ENCODE measurements at regions not wholly inside any gene's neighbourhood (a gene's known extent, or its start where the extent isn't known, plus 50 kb on each side); places are given as distances from the start of the nearest gene placed in this dataset.
"Not testable (repeated sequence)": the region's sequence is repeated elsewhere in the genome, so short reads cannot be mapped to it uniquely, and the experiment has no call there.

DNA sequence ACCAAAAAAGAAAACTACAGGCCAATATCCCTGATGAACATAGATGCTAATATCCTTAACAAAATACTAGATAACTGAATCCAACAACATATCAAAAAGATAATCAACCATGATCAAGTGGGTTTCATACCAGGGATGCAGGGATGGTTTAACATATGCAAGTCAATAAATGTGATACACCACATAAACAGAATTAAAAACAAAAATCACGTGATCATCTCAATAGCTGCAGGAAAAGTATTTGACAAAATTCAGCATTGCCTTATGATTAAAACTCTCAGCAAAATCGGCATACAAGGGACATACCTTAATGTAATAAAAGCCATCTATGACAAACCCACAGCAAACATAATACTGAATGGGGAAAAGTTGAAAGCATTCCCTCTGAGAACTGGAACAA, 199.9 kb downstream of the TXNL1 start:
- not testable (repeated sequence) for DNase-seq

GRCh38 chr18:56436651-56437050, 201.7 kb downstream of the TXNL1 start:
- DNase-seq, result no peak

GRCh38 chr18:56433919-56434318, 204.5 kb downstream of the TXNL1 start:
- no peak for DNase-seq

GRCh38 chr18:56431551-56431950, 206.8 kb downstream of the TXNL1 start:
- no peak for DNase-seq

DNA sequence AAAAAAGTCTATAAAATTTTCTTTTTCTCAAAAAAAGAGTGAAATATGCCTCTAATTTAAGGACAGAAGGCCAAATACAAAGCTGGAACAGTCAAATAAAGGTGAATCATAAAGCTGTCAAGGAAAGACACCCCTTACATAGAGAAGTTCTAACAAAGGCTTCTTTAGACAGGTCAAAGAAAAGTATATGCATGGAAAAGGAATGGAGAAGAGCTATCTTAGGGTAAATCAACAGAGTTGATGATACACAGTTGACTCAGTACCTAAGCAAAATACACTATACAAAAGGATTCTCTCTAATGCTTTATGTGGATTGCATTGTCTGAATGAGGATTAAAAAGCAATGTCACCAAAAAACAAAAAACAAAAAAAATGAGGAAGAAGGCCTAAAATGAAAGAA, 214.8 kb downstream of the TXNL1 start:
- no peak for DNase-seq

GRCh38 chr18:56421647-56422046, 216.7 kb downstream of the TXNL1 start:
- DNase-seq, result no peak

DNA sequence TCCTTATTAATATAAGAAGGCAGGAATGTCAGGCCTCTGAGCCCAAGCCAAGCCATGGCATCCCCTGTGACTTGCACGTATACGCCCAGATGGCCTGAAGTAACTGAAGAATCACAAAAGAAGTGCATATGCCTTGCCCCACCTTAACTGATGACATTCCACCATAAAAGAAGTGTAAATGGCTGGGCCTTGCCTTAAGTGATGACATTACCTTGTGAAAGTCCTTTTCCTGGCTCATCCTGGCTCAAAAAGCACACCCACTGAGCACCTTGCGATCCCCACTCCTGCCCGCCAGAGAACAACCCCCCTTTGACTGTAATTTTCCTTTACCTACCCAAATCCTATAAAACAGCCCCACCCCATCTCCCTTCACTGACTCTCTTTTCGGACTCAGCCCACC, 217.5 kb downstream of the TXNL1 start:
- not testable (repeated sequence) for DNase-seq

GRCh38 chr18:56414357-56414756, 224.0 kb downstream of the TXNL1 start:
- no peak for DNase-seq

DNA sequence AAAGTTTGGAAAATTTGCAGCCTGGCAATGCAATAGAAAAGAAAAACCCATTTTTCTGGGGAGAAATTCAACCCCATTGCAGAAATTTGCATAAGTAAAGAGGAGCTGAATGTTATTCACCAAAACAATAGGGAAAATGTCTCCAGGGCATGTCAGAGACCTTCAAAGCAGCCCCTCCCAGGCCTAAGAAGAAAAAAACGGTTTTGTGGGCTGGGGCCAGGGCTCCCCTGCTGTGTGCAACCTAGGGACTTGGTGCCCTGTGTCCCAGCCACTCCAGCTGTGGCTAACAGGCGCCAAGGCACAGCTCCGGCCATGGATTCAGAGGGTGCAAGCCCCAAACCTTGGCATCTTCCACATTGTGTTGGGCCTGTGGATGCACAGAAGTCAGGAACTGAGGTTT, 224.5 kb downstream of the TXNL1 start:
- DNase-seq, result no peak

DNA sequence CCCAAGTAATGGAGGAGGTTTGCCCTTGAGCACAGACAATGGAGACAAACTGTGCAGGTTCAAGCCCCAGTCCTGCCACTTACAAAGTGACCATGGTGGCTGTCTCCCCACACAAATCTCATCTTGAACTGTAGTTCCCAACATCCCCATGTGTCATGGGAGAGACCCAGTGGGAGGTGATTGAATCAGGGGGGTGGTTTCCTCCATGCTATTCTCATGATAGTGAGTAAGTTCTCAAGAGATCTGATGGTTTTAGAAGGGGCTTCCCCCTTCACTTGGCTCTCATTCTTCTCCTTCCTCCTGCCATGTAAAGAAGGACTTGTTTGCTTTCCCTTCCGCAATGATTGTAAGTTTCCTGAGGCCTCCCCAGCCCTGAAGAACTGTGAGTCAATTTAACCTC, 225.4 kb downstream of the TXNL1 start:
- no peak for DNase-seq

GRCh38 chr18:56409736-56410135, 228.7 kb downstream of the TXNL1 start:
- no peak for DNase-seq

GRCh38 chr18:56407646-56408180, 230.7 kb downstream of the TXNL1 start:
- DNase-seq, result no peak

DNA sequence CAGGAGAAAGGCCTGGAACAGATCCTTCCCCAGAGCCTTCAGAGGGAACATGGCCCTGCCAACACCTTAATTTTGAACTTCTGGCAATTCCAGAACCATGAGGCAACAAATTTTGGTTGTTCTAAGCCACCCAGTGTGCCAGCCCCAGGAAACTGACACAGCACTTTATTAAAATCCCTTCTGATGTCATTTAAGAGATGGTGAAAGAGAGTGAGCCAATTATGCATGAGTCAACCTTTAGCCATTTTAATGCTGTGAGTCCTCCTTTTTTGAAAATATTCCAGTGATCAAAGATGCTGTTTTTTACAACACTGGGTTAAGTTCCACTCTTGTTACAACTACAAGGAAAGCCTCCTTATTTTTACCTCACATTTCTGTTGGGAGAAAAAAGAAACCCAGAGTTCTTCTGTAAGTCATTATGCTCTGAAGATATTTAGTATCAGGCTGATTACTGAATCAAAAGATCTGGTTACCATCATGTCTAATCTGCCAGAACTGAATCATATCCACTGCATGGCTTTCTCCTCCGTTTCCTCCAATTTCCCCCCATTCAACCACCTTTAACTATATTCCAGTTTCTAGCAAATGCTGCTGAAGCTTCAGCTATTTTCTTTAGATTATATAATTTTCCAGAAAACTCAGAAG, 235.4 kb downstream of the TXNL1 start:
- DNase-seq, result no peak

GRCh38 chr18:56393870-56394269, 244.5 kb downstream of the TXNL1 start:
- no peak for DNase-seq

GRCh38 chr18:56391931-56392590, 246.3 kb downstream of the TXNL1 start:
- no peak for DNase-seq

DNA sequence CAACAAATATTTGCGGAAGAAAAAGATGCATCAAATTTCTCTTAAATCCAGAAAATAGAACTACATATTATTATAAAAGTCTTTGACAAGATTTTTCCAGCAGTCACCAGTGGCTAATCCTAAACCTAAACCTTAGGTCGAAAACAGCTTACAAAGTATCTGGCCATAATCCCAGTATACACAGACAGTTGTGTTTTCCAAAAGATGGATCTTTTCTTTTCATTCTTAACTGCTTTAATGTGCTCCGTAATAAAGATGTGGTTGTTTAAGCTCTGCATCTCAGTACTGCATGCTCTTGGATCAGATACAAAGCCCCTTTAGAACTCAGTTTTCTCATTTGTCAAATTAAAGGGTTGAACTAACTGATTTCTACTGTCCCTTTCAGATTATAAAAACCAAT, 247.8 kb downstream of the TXNL1 start:
- no peak for DNase-seq

DNA sequence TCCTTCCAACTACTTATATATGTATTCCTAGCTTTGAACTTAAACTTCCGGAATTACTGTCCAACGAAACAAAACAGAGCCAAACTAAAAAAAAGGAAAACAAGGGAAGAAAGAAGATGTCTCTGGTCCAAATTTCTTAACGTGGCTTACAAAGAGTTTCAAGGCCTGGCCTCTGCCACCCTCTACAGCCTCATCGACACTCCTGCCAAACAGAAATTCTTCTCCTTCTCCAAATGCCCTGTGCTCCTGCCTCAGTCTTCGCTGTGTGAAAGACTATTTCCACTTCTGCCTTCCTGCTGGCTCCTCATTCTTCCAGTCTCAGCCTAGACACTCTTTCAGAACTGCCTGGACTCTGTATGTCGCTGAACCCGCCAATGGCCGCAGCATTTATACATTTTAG, 249.2 kb downstream of the TXNL1 start:
- no peak for DNase-seq

DNA sequence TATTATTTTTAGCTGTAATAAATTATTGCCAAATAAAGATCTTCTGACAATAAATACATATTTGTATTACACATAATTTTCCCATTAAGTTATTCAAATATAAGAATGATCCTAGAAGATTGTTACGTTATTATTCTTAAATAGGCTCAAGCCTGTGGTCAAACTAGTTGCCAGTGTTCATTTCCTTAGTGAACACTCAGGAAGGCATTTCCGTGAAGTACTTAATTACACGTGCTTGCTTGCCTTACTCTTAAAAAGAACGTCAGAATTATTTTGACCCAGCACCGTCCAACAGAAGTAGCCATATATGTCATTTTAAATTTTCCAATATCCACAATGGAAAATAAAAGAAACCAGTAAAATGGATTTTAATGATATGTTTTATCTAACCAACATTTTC, 249.8 kb downstream of the TXNL1 start:
- DNase-seq, result no peak

DNA sequence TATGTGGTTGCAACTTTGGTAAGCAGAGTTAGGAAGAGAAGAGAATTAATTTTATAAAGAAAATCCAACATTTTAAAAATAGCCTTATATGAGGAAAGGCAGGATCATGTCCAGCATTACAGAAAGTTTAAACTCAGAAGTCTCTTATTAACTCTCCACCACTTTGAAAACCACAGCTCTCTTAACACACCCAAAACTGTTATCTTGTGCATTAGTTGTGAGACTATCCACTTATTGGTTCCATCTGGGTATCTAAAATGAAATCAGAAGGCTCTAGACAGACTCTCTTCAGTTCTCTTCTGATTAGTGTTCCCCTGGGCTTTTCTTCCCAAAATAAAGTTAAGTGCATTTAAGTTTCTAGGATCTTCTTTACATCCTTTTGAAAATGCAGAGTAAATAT, 251.5 kb downstream of the TXNL1 start:
- no peak for DNase-seq

DNA sequence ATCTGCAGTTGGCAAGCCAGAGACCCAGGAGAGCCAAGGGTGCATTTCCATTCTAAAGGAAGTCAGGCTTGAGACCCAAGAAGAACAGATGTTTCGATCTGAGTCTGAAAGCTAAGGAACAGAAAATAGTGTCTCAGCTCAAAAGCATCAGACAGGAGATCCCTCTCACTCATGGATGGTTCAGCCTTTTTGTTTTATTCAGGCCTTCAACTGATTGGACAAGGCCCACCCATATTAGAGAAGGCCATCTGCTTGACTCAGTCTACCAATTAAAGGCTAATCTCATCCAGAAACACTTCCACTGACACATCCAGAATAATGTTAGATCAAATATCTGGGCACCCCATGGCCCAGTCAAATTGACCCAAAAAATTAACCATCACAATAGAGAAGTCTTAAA, 255.0 kb downstream of the TXNL1 start:
- DNase-seq, result no peak

DNA sequence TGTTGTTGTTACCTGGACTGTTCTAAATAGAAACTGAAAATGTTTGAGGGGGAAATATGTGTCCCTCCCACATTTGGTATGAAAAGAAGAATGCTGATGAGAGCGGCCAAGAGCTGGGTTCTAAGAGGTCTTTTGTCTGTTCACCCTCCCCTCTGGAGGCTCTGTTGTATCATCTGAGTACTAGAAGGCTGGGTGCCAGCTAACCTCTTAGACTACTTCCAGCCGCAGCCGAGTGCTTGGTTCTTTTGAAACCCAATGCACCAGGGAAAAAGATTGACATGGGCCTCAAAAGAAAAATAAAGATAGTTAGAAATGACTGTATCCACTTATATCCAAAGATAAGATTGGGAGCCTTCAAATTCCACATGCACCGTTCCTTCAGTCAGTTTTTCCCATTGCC, 255.9 kb downstream of the TXNL1 start:
- DNase-seq, result no peak

GRCh38 chr18:56381196-56381595, 257.2 kb downstream of the TXNL1 start:
- DNase-seq, result no peak

DNA sequence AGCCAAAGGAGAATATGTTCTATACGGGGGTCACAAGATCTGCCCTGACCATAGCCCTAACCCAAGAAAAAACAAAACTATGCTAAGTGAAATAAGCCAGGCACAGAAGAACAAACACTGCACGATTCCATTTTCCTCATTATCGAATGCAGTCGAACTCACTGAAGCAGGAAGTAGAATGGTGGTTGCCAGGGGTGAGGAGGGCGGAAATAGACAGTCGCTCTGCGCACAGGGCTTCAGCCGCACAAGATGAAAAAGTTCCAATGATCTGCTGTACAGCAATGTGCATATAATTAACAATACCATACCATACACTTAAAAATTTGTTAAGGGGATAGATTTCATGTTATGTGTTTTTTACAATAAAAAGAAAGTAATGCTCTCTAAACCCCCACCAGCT, 257.7 kb downstream of the TXNL1 start:
- no peak for DNase-seq

DNA sequence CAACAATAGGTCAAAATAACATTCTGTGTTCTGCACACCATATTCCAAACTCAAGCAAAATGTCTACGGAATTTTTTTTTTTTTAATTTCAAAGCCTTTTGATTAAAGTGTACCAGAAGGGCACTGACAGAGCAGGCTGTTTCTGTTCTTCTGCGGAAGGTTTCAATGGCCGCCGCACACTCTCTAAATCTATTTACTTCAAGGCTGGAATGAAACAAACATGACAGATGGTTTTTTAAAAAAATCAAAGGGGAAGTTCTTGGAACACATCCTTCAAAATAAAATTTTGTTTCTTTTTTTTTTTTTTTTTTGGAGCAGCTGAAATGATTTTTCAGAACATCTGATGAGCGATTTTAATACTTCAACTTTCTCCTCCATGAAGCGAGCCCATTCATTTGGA, 259.1 kb downstream of the TXNL1 start:
- no peak for DNase-seq

DNA sequence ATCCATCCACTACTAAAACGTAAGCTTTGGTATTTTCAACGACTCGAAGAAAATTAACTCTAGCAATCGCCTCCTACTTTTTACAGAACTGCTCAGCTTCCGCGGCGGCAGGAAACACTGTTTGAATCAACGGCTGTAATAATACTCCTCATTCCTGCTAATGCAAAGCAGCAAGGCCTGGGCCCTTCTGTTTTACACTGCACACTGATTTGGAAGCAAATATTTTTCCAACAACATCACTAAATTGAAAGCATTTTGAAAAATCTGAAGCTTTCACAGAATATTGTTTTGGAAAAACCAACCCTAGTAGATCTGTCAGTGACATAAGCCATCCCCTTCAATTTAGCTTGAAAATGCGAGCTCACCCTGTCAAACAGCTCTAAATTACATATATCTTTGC, 261.2 kb downstream of the TXNL1 start:
- no peak for DNase-seq
